ENCODE measurements at regions not wholly inside any gene's neighbourhood (a gene's known extent, or its start where the extent isn't known, plus 50 kb on each side); places are given as distances from the start of the nearest gene placed in this dataset.

- no peak overlapping the region for H3K27ac ChIP-seq
- peaks cover 0 to 8% (median 0%) of the 10 kb centered on the region in 12 donors for H3K4me1 ChIP-seq
- ATAC-seq (no peak), DNase-seq (no peak)
- no peak overlapping the region for H3K4me3 ChIP-seq
- intact Hi-C loops (cut with DNase I), result no loop called here
- WGBS, 4 donors, result 91 to 98% (median 96%) methylated on average over 3 of the region's 3 CpGs
- no peak for TF ChIP-seq CTCF (IDR thresholded peaks at IDR 0.05)
- TF ChIP-seq POLR2A (IDR thresholded peaks at IDR 0.05), result no peak
- H3K27me3 ChIP-seq, result no peaks in the 10 kb centered on the region
- H3K36me3 ChIP-seq, result no peaks in the 10 kb centered on the region
- peaks cover 0 to 13% (median 0%) of the 10 kb centered on the region in 12 donors for H3K9me3 ChIP-seq
These were observed 91.1 kb upstream of the PGRMC2 start for GRCh38 chr4:128378668-128379067.

- intact Hi-C loops (cut with DNase I), result no loop called here
- TF ChIP-seq POLR2A (IDR thresholded peaks at IDR 0.05) (no peak), CTCF (IDR thresholded peaks at IDR 0.05) (no peak)
- ATAC-seq (no peak), DNase-seq (no peak)
- H3K4me1 ChIP-seq, result peaks cover 0 to 8% (median 0%) of the 10 kb centered on the region in 12 donors
- H3K27ac ChIP-seq, result no peak overlapping the region
- no peaks in the 10 kb centered on the region for H3K27me3 ChIP-seq
- peaks cover 0 to 13% (median 0%) of the 10 kb centered on the region in 12 donors for H3K9me3 ChIP-seq
- no peaks in the 10 kb centered on the region for H3K36me3 ChIP-seq
- 75 to 100% (median 90%) methylated on average over 4 of the region's 4 CpGs for WGBS, 4 donors
- H3K4me3 ChIP-seq, result no peak overlapping the region
These were observed 89.3 kb upstream of the PGRMC2 start for GRCh38 chr4:128376958-128377357.

GRCh38 chr4:128376303-128376702 lies 88.7 kb upstream of the PGRMC2 start:
- H3K36me3 ChIP-seq, result no peaks in the 10 kb centered on the region
- H3K27ac ChIP-seq, result no peak overlapping the region
- no peak for ATAC-seq
- intact Hi-C loops (cut with DNase I), result no loop called here
- no peak for TF ChIP-seq POLR2A (IDR thresholded peaks at IDR 0.05)
- TF ChIP-seq CTCF (IDR thresholded peaks at IDR 0.05), result no peak
- 92 to 97% (median 96%) methylated on average over 5 of the region's 5 CpGs for WGBS, 4 donors
- no peak overlapping the region for H3K4me3 ChIP-seq
- H3K27me3 ChIP-seq, result no peaks in the 10 kb centered on the region
- peaks cover 0 to 13% (median 0%) of the 10 kb centered on the region in 12 donors for H3K9me3 ChIP-seq
- DNase-seq, result no peak
- peaks cover 0 to 14% (median 2%) of the 10 kb centered on the region in 12 donors for H3K4me1 ChIP-seq

GRCh38 chr4:128373628-128374027 lies 86.0 kb upstream of the PGRMC2 start:
- WGBS, 4 donors, result 76 to 95% (median 78%) methylated on average over 2 of the region's 2 CpGs

More at GRCh38 chr4:128373628-128374027, 86.0 kb upstream of the PGRMC2 start:
- Histone ChIP-seq H3K4me1 (peaks cover 0 to 16% (median 6%) of the 10 kb centered on the region in 12 donors), H3K9me3 (peaks cover 0 to 13% (median 0%) of the 10 kb centered on the region in 12 donors), H3K27me3 (no peaks in the 10 kb centered on the region), H3K36me3 (no peaks in the 10 kb centered on the region), H3K4me3 (no peak overlapping the region), H3K27ac (no peak overlapping the region)
- intact Hi-C loops (cut with DNase I), result no loop called here
- ATAC-seq (no peak), DNase-seq (no peak)
- TF ChIP-seq POLR2A (IDR thresholded peaks at IDR 0.05) (no peak), CTCF (IDR thresholded peaks at IDR 0.05) (no peak)

Data from heart left ventricle (tissue), 16 donors.